HG03432 (cell line): ENCODE measurements at regions not wholly inside any gene's neighbourhood (a gene's known extent, or its start where the extent isn't known, plus 50 kb on each side); places are given as distances from the start of the nearest gene placed in this dataset.
"Not testable (repeated sequence)": the region's sequence is repeated elsewhere in the genome, so short reads cannot be mapped to it uniquely, and the experiment has no call there.

Source experiments
- ATAC-seq: cut with Tn5 transposase; IDR thresholded peaks from one replicate; pipeline ENCODE4 v1.9.1; 2021; ENCODE audit warnings: mild to moderate bottlenecking, moderate library complexity; ENCODE audit not compliant: unreplicated experiment

- no peak for ATAC-seq
Measured at GRCh38 chr18:11388755-11389680, 220.4 kb upstream of the SLC35G4 start.

GRCh38 chr18:11387880-11388279 is 221.5 kb upstream of the SLC35G4 start:
- no peak for ATAC-seq

- no peak for ATAC-seq
Measured at GRCh38 chr18:11383381-11383780, 226.0 kb upstream of the SLC35G4 start.

- ATAC-seq = no peak
Measured at GRCh38 chr18:11380968-11381367, 228.4 kb upstream of the SLC35G4 start.

- ATAC-seq = no peak
Measured at GRCh38 chr18:11379660-11380059, 229.7 kb upstream of the SLC35G4 start.

- ATAC-seq = no peak
Measured at GRCh38 chr18:11377766-11378540, 228.6 kb upstream of the PIEZO2 start.

GRCh38 chr18:11372163-11372562 is 222.8 kb upstream of the PIEZO2 start:
- ATAC-seq = no peak

GRCh38 chr18:11369556-11369955 is 220.2 kb upstream of the PIEZO2 start:
- ATAC-seq = no peak

GRCh38 chr18:11368020-11368419 is 218.7 kb upstream of the PIEZO2 start:
- ATAC-seq = no peak

GRCh38 chr18:11367351-11367750 is 218.0 kb upstream of the PIEZO2 start:
- no peak for ATAC-seq

GRCh38 chr18:11366410-11366809 is 217.0 kb upstream of the PIEZO2 start:
- ATAC-seq = no peak

- ATAC-seq = no peak
Measured at GRCh38 chr18:11362856-11363255, 213.5 kb upstream of the PIEZO2 start.

GRCh38 chr18:11361862-11362261 is 212.5 kb upstream of the PIEZO2 start:
- not testable (repeated sequence) for ATAC-seq

- ATAC-seq = no peak
Measured at GRCh38 chr18:11357678-11358077, 208.3 kb upstream of the PIEZO2 start.

- not testable (repeated sequence) for ATAC-seq
Measured at GRCh38 chr18:11344576-11344975, 195.2 kb upstream of the PIEZO2 start.

- no peak for ATAC-seq
Measured at GRCh38 chr18:11343096-11343495, 193.7 kb upstream of the PIEZO2 start.

GRCh38 chr18:11342115-11342514 is 192.7 kb upstream of the PIEZO2 start:
- ATAC-seq = not testable (repeated sequence)

GRCh38 chr18:11339188-11339775 is 189.9 kb upstream of the PIEZO2 start:
- no peak for ATAC-seq

GRCh38 chr18:11336241-11336640 is 186.9 kb upstream of the PIEZO2 start:
- ATAC-seq = no peak

GRCh38 chr18:11327391-11328009 is 178.1 kb upstream of the PIEZO2 start:
- no peak for ATAC-seq
